IMR-90 (cell line): ENCODE measurements at regions not wholly inside any gene's neighbourhood (a gene's known extent, or its start where the extent isn't known, plus 50 kb on each side); places are given as distances from the start of the nearest gene placed in this dataset.

Source experiments
- ATAC-seq: fragments of 200-7000 bp; cut with Tn5 transposase; 2 replicates; pipeline ENCODE4 v1.9.1; 2020; ENCODE audit warnings: low read depth, mild to moderate bottlenecking, moderate library complexity
- BruUV-seq: library from RNA; stranded (reverse); fragments of 400-500 nt; replicated peaks from 2 replicates; lab custom pipeline; 2021; lab: Mats Ljungman, UMichigan
- CTCF ChIA-PET: fragments of 300-600 bp; formaldehyde crosslinking; extraction: SDS; loops from one replicate; lab custom pipeline; 2021; ENCODE audit warnings: antibody characterized with exemption; lab: Yijun Ruan, JAX
- POLR2A ChIA-PET: fragments of 300-600 bp; sonication (Branson Sonifier 250); formaldehyde crosslinking; loops from one replicate; lab custom pipeline; 2022; ENCODE audit warnings: antibody characterized with exemption; ENCODE audit not compliant: unreplicated experiment; lab: Charles Lee
- DNase-seq: peaks from one replicate; pipeline ENCODE4 v3.0.0; 2013
- H2AFZ ChIP-seq: replicated peaks from 2 replicates; pipeline ENCODE3; 2013; ENCODE audit warnings: low read length, mild to moderate bottlenecking; ENCODE audit not compliant: poor library complexity
- H2AK5ac ChIP-seq: 2 replicates; pipeline ENCODE4 v1.6.1; 2013; ENCODE audit warnings: low read depth, low read length, inconsistent platforms
- H2AK9ac ChIP-seq: replicated peaks from 2 replicates; pipeline ENCODE3; 2013; ENCODE audit warnings: mild to moderate bottlenecking, low read depth, low read length, moderate library complexity; ENCODE audit not compliant: poor library complexity
- H2BK120ac ChIP-seq: 2 replicates; pipeline ENCODE4 v1.6.1; 2013; ENCODE audit warnings: low read depth, low read length, inconsistent platforms
- H2BK15ac ChIP-seq: 3 replicates; pipeline ENCODE4 v1.6.1; 2013; ENCODE audit warnings: low read depth, low read length, inconsistent platforms
- H2BK20ac ChIP-seq: 2 replicates; pipeline ENCODE4 v1.6.1; 2013; ENCODE audit warnings: low read depth, mild to moderate bottlenecking, inconsistent platforms, low read length, moderate library complexity
- H2BK5ac ChIP-seq: 2 replicates; pipeline ENCODE4 v1.6.1; 2013; ENCODE audit warnings: mild to moderate bottlenecking, low read depth, low read length, inconsistent platforms; ENCODE audit not compliant: poor library complexity, severe bottlenecking
- H3K14ac ChIP-seq: replicated peaks from 2 replicates; pipeline ENCODE4 v1.6.1; 2013; ENCODE audit warnings: low read depth, low read length, inconsistent platforms
- H3K18ac ChIP-seq: 2 replicates; pipeline ENCODE4 v1.6.1; 2013; ENCODE audit warnings: low read depth, low read length, control low read depth
- H3K23ac ChIP-seq: 2 replicates; pipeline ENCODE4 v1.6.1; 2013; ENCODE audit warnings: low read depth, low read length, inconsistent platforms
- H3K27ac ChIP-seq: 2 replicates; pipeline ENCODE4 v1.5.1; 2013; ENCODE audit warnings: mild to moderate bottlenecking, control low read depth, low read length; ENCODE audit not compliant: insufficient read depth
- H3K27me3 ChIP-seq: 2 replicates; pipeline ENCODE4 v1.6.1; 2013; ENCODE audit warnings: low read length; ENCODE audit not compliant: control insufficient read depth, insufficient read depth
- H3K36me3 ChIP-seq: 2 replicates; pipeline ENCODE4 v1.6.1; 2013; ENCODE audit warnings: low read length, mixed read lengths; ENCODE audit not compliant: control insufficient read depth, insufficient read depth
- H3K4ac ChIP-seq: 2 replicates; pipeline ENCODE4 v1.6.1; 2013; ENCODE audit warnings: low read depth, low read length, inconsistent platforms
- H3K4me1 ChIP-seq: 2 replicates; pipeline ENCODE4 v1.6.1; 2013; ENCODE audit warnings: low read length, mixed read lengths; ENCODE audit not compliant: control insufficient read depth, insufficient read depth
- H3K4me2 ChIP-seq: 2 replicates; pipeline ENCODE4 v1.6.1; 2013; ENCODE audit warnings: low read depth, mild to moderate bottlenecking, control low read depth, low read length, moderate library complexity
- H3K4me3 ChIP-seq: 2 replicates; pipeline ENCODE4 v1.5.1; 2013; ENCODE audit warnings: low read depth, mild to moderate bottlenecking, control low read depth, low read length, moderate library complexity; ENCODE audit not compliant: insufficient read depth
- H3K56ac ChIP-seq: 2 replicates; pipeline ENCODE4 v1.6.1; 2013; ENCODE audit warnings: low read length, inconsistent platforms; ENCODE audit not compliant: insufficient read depth; ENCODE audit errors: extremely low read depth
- H3K79me1 ChIP-seq, 2 experiments: 2 replicates each; pipeline ENCODE4 v1.6.1; 2013; ENCODE audit warnings: low read length in 2 of 2, inconsistent platforms in 1 of 2, low read depth in 1 of 2
- H3K9ac ChIP-seq: 2 replicates; pipeline ENCODE4 v1.6.1; 2013; ENCODE audit warnings: low read depth, low read length, control low read depth
- H3K9me1 ChIP-seq: 2 replicates; pipeline ENCODE4 v1.6.1; 2013; ENCODE audit warnings: low read length, inconsistent platforms; ENCODE audit not compliant: insufficient read depth
- H3K9me3 ChIP-seq: 2 replicates; pipeline ENCODE4 v1.6.1; 2013; ENCODE audit warnings: low read length; ENCODE audit not compliant: control insufficient read depth, insufficient read depth
- H4K20me1 ChIP-seq: 2 replicates; pipeline ENCODE4 v1.6.1; 2013; ENCODE audit warnings: low read length, inconsistent platforms; ENCODE audit not compliant: insufficient read depth
- H4K5ac ChIP-seq: 2 replicates; pipeline ENCODE4 v1.6.1; 2013; ENCODE audit warnings: mild to moderate bottlenecking, low read depth, low read length, control low read depth
- H4K8ac ChIP-seq, 2 experiments: 2 replicates each; pipeline ENCODE4 v1.6.1; 2013; ENCODE audit warnings: low read depth in 2 of 2, low read length in 2 of 2, control low read depth in 1 of 2, inconsistent platforms in 1 of 2
- H4K91ac ChIP-seq: 2 replicates; pipeline ENCODE4 v1.6.1; 2013; ENCODE audit warnings: low read depth, low read length, inconsistent platforms; ENCODE audit not compliant: insufficient read depth
- BHLHE40 ChIP-seq: fragments of 150-350 bp; IDR thresholded peaks from 2 replicates; pipeline ENCODE4 v1.6.1; 2016; ENCODE audit warnings: mild to moderate bottlenecking, low read depth, low read length
- MXI1 ChIP-seq: IDR thresholded peaks from 2 replicates; pipeline ENCODE4 v1.6.1; 2012; ENCODE audit warnings: low read depth, mild to moderate bottlenecking, low read length, moderate library complexity, borderline replicate concordance
- NFE2L2 ChIP-seq: fragments of 150-350 bp; IDR thresholded peaks from 2 replicates; pipeline ENCODE4 v1.6.1; 2016; ENCODE audit warnings: low read depth, mild to moderate bottlenecking, low read length
- dilution Hi-C: fragments of 300-500 bp; cut with HindIII; formaldehyde crosslinking; loops from one replicate; pipeline ENCODE4 v1.14.3; 2018; ENCODE audit warnings: low sequenced_read_pairs; ENCODE audit not compliant: unreplicated experiment
- in situ Hi-C: fragments of 300-500 bp; cut with MboI; formaldehyde crosslinking; loops from 3 replicates; pipeline ENCODE4 v1.14.3; 2019; ENCODE audit warnings: low sequenced_read_pairs, inconsistent platforms, mixed read lengths
- intact Hi-C: fragments of 100-400 bp; cut with micrococcal nuclease; formaldehyde crosslinking; loops from 2 replicates; pipeline ENCODE4 v1.10.0; 2022
- TF ChIP-seq, protein P1 (sequence below): conservative IDR thresholded peaks from 2 replicates; pipeline ENCODE4 v1.5.1; 2012; ENCODE audit warnings: mild to moderate bottlenecking, low read depth, low read length, improper control_type of control experiment

DNA sequence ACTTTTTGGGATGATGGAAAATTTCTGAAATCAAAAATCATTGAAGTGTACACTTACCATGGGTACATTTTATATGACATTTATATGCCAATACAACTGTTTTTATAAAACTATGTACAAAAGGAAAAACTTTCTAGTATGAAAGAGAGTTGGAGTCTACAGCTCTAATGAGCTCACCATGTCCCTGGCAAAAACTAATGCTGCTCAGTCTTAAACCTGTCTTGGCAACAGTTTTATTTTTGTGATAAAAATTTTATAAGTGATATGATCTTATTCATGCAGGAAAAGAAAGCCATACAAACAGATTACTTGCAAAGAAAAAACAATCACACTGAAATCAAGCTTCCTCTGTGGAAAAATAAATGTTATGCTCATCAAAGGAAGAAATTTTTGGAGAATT lies 78.9 kb upstream of the RASEF start:
- Histone ChIP-seq H3K79me1 (no peaks in the 10 kb centered on the region), H2BK15ac (no peak overlapping the region), H3K56ac (no peak overlapping the region), H3K9me1 (no peaks in the 10 kb centered on the region), H2BK5ac (no peak overlapping the region), H4K5ac (no peak overlapping the region), H3K36me3 (no peaks in the 10 kb centered on the region), H3K14ac (no peak overlapping the region), H3K27me3 (no peaks in the 10 kb centered on the region), H2AK5ac (no peak overlapping the region), H4K20me1 (no peaks in the 10 kb centered on the region), H3K4me2 (no peak overlapping the region), H2AFZ (no peak overlapping the region), H4K91ac (no peak overlapping the region), H3K4ac (no peak overlapping the region), H3K9ac (no peak overlapping the region), H3K18ac (no peak overlapping the region), H2AK9ac (no peak overlapping the region), H3K27ac (no peak overlapping the region), H4K8ac (no peak overlapping the region), H2BK120ac (no peak overlapping the region), H3K23ac (no peak overlapping the region), H3K9me3 (no peaks in the 10 kb centered on the region), H2BK20ac (no peak overlapping the region), H3K4me3 (no peak overlapping the region), H3K4me1 (no peaks in the 10 kb centered on the region)
- ATAC-seq (no peak), DNase-seq (no peak)
- BruUV-seq, result no TSS peak
- dilution Hi-C loops (no loop called here), in situ Hi-C loops (no loop called here), intact Hi-C loops (no loop called here)
- no peak for TF ChIP-seq MXI1
- TF ChIP-seq BHLHE40, result no peak
- TF ChIP-seq NFE2L2, result no peak
- TF ChIP-seq, protein P1, sequence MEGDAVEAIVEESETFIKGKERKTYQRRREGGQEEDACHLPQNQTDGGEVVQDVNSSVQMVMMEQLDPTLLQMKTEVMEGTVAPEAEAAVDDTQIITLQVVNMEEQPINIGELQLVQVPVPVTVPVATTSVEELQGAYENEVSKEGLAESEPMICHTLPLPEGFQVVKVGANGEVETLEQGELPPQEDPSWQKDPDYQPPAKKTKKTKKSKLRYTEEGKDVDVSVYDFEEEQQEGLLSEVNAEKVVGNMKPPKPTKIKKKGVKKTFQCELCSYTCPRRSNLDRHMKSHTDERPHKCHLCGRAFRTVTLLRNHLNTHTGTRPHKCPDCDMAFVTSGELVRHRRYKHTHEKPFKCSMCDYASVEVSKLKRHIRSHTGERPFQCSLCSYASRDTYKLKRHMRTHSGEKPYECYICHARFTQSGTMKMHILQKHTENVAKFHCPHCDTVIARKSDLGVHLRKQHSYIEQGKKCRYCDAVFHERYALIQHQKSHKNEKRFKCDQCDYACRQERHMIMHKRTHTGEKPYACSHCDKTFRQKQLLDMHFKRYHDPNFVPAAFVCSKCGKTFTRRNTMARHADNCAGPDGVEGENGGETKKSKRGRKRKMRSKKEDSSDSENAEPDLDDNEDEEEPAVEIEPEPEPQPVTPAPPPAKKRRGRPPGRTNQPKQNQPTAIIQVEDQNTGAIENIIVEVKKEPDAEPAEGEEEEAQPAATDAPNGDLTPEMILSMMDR, result no peak
- ChIA-PET CTCF (no interaction called here), POLR2A (no interaction called here)
